HG02884 (cell line): ENCODE measurements at regions not wholly inside any gene's neighbourhood (a gene's known extent, or its start where the extent isn't known, plus 50 kb on each side); places are given as distances from the start of the nearest gene placed in this dataset.

Experiments used
- ATAC-seq: cut with Tn5 transposase; IDR thresholded peaks from one replicate; pipeline ENCODE4 v1.9.1; 2021; ENCODE audit warnings: mild to moderate bottlenecking, moderate library complexity; ENCODE audit not compliant: unreplicated experiment

DNA sequence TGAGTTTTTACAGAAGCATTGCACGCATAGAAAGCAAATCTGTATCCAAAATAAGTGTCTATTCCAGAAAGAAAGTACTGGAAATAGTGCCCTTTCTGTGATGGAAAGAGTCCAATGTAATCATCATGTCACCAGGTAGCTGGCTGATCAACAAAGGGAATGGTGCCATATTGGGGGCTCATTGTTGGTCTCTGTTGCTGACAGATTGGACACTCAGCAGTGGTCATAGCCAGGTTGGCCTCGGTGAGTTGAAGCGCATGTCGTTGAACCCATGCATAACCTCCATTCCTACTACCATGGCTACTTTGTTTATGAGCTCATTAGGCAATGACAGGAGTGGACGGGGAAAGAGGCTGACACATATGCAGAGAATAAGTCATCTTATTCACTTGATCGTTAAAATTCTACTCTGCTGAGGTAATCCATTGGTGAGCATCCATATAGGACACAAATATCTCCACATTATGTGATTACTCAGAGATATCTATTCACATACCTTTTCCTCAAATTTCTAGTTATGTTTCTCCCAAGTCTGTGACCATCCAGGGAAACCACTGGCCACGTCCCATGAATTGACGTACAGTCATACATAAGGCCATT, 560.5 kb downstream of the HAO1 start:
- no peak for ATAC-seq

DNA sequence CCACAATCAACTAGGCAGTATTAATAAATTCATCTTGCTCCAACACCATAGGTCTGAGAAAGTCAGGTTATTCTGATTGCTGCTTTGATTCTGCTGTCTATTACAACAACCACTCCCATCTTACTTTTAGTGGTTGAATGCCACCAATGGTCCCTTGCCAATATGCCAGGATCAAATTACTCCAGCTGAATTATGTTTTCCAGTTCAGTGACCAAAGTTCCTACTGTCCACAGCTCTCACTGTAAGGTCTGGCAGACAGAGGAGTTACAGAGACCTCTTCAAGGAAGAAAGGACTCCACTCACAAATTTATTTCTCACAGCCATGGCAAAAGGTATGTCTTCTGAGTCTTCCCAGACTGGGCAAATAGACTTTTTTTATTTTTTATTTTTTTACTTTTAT, 557.0 kb downstream of the HAO1 start:
- ATAC-seq, result no peak

DNA sequence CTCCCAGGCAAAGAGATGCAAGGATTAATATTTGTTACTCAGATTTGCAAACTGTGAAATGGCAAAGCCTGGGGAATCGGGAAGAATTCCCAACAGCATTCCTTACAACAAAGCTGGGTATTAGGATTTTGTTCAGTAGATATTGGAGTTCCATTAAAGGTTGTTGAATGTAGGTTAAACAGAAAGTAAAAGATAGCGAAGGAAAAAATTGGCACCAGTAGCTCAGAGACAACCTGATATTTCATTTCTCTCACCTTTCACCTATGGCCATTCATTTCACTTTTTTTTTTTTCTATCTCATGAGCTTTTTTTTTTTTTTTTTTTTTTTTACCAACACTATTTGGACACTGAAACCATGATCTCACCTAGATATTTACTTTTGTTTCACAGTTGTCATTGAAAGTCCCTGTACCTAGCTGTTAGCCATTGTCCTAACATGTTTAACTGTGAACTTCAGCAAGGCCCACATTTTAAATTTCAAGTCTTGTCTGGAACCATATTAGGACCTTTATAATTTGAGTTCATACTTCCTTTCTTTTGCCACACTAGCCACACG, 552.5 kb downstream of the HAO1 start:
- no peak for ATAC-seq

DNA sequence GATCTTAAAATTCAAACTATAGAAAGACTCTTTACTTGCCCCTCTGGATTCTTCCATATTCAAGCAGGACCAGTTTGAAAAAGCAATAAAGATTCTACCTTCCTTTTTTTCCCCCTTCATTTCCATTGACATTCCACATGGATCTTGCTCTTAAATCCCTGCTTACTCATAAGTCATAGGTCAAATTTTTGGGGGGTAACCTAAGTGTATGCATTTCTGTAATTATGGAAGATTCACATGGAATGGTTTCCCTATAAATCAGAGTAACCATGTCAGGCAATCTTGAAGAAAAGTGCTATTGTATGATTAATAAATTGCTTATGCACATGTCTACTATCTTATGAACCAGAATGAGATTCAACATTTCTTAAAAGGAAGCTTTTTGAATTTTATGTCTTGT, 551.0 kb downstream of the HAO1 start:
- ATAC-seq, result no peak

DNA sequence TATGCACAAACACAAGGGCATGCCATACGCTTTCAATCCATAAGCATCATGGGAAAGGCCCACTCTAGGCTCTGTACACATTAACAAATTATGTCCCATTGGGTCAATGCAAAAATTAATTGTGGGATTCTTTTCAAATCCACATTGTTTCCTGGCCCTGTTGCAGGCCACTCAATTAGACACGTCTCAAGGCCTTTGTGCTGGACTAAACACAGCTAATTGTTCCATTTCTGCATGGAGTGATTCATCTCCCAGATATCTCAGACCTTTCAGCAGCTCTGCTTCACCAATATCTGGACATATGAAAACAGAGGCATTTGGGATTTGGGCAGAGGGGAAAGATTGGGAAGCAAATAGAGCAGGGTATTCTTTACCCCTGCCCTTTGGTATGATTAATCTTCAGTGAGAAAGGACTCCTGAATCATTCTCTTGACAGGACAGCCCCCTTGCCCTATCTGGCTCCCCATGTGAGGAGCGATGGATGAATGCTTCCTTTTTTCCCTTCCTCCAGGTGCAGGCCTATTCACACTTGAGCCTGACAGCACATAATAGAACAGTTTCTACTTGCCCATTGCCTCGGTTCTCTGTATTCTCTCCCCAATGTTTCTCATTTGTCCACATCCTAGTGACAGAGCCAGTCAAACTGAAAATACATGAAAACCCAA, 547.6 kb downstream of the HAO1 start:
- no peak for ATAC-seq

DNA sequence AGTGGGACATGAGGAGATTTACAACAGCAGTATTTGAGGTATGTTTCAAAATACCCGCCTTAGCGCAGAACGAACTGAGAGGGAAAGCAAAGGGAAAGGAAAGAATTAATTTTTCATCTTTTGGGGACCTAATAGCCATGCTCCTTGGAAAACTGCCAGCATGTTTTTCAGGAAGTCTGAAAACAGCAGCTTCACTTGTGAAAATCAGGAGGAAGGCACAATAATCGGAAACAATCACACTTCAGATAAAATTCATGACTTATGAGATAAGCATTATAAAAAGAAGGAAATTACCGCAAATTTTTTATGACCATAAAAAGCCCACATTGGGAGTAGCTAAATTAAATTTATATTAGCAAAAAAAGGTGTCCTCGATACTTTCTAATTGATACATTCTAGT, 541.1 kb downstream of the HAO1 start:
- ATAC-seq, result no peak

DNA sequence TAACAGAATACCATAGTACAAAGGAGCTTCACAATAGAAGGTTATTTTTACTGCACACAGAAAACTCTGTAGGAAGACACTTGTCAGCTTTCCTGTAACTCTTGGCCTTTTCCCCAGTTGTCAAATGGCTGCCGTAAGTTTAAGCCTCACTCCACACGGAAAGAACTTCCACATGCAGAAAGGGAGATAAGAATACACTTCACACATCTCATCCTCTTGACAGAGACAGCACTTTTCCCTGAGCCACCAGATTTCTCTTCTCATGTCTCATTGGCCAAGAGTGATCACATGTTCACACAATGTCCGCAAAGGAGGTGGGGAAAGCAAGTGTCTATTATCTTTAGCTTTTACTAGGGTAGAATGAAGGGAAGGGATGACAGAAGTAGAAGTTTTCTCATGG, 540.7 kb downstream of the HAO1 start:
- ATAC-seq, result no peak

DNA sequence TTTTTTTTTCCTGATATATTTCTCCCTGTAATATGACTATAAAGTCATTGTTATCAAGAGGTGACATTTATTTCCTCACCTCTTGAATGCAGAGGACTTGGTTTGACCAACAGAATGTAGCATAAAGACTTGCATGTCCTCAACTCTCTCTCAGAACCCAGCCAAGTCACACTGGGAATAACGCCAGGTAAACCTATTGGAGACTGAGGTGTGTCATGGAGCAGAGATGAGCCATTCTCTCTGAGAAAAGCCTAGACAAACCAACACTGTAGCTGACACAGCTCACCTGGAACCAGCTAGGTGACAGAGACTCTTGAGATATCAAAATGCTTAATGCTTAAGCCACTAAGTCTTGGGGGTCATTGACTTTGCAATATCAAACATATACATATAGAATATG, 533.6 kb downstream of the HAO1 start:
- no peak for ATAC-seq

DNA sequence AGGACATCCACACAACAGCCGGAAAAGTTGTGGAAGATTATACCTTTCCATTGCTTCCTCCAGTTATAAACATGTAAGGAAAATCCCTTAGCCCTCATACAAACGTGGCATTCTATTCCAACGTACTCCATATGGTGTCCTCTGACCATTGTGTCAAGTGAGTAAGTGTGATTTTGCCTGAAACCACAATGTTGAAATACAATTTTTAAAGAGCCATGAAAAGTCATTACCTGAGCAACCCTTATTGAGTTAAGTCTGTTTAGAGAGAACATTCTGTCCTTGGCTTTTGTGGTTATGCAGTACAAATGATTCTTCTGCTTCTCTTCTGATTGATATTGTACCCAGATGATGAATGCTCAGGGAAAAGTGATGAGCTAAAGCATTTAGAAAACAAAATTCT, 530.1 kb downstream of the HAO1 start:
- no peak for ATAC-seq

DNA sequence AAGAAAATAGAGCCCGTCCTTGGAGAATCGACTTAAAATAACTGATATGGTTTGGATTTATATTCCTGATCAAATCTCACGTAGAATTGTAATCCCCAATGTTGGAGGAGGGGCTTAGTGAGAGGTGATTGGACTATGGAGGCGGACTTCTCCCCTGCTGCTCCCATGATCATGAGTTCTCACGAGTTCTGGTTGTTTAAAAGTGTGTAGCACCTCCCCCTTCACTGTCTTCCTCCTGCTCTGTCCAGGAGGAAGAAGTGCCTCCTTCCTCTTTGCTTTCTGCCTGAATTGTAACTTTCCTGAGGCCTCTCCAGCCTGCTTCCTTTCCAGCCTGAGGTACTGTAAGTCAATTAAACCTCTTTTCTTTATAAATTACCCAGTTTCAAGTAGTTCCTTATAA, 529.2 kb downstream of the HAO1 start:
- ATAC-seq, result no peak

DNA sequence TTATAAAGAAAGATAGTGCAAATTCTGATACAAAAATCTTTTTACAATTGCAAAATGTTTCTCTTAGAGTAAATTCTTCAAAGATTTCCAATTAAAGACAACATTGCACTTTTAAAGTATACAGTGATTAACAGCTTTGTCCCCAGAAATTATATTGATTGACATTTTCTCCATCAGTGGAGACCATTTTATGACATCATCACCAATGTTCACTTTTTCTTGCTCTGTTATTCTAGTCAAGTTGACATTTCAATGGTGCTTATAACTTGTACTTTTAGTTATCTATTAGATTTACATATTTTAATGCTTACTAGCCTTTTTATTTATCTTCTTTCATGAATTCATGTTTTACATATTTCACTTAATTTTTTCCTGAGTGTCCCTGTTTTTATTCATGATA, 524.8 kb downstream of the HAO1 start:
- ATAC-seq, result no peak

DNA sequence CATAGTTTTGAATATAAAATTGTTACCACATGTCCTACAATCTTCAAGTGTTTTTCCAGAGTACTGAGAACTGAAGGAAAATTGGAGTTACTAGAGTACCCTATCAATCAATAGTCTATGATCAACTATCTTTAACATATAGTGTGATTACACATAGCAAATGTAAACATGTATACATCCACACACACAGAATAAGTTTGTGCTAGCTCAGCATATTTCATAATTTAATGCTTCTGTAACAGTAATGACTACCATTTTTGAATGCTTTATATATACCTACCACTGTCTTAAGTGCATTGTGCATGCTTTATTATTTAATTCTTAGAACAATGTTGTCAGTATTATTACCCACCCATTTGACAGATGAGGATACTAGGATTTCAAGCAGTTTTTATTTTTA, 523.9 kb downstream of the HAO1 start:
- no peak for ATAC-seq

DNA sequence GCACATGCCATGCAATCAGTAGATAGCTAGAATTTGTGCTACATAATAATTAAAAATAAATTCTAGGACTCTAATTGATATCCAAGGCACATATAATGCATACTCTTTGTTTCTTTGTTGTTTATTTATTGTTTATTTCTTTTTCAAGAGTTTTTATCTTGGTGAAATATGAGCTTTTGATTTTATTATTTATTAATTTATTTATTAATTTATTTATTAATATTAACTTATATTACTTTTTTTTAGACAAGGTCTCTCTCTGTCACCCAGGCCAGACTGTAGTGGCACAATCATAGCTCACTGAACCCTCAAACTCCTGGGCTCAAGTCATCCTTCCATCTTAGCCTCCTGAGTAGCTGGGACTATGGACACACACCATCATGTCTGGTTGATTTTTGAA, 519.9 kb downstream of the HAO1 start:
- no peak for ATAC-seq

DNA sequence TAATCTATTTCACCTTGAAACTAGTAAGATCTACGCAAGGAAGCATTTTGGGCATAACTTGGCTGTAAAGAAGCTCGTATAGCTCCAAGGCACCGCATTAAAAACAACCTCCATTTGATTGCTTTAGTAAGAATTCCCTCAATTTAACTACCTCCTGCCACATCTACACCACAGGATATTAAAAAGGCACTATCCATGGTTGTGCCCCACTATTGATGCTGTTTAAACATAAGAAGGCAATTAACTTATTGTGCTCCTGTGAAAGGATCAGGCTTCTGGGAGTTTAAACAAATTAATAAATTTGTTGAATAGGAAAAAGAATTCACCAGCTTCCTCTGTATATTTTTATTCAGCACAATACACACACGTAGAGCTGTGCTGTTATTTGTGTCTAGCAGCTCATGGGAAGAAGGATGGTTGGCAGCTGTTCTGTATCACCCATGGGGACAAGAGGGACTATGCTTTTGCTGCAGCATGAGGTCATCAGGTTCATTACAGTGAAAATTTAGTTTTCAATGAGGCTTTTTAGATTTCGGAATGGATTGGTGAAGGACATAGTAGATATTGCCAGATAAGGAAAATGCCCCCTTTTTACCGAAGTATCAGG, 513.3 kb downstream of the HAO1 start:
- ATAC-seq, result no peak

DNA sequence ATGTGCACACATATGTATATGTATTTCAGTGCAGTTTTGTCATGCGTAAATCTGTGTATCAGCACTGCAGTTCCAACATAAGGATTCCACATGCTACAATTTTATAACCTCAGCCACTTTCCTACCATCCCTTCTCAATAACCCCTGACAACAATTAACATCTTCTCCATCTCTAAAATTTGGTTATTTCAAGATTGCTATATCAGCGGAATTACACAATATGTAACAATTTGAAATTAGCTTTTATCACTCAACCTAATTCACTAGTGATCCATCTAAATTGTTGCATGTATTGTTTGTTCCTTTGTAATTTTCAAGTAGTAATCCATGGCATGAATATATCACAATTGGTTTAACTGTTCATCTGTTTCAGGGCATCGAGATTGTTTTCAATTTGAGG, 511.3 kb downstream of the HAO1 start:
- ATAC-seq, result no peak

DNA sequence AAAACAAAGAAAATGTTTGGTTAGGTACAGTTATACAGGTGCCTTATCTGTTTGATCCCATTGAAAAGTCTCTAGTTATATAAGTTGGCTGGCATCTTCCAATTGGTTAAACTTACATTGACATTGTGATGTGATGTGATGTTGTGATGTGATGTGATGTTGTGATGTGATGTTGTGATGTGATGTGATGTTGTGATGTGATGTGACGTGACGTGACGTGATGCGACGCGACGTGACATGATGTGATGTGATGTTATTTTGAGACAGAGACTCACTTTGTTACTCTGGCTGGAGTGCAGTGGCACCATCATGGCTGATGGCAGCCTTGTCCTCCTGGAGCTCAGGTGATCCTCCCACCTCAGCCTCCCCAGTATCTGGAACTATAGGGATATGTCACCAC, 507.6 kb downstream of the HAO1 start:
- no peak for ATAC-seq

DNA sequence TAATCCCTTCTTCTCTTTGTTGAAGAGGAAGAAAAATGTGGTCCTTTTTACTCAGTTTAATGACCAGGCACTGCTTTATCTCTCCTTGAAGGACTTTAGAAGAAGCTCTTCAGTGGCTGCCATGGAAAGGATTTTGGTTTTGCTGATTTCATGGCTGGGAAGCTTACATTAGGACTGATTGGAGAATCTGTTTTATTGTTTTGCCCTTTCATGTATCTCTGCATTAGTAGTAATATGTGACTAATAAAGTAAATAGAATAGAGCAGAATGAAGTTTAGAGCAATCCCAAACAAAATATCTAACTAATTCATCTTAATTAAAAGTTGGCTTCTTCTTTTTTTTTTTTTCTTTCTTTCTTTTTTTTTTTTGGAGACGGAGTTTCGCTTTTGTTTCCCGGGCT, 502.9 kb downstream of the HAO1 start:
- ATAC-seq, result no peak

DNA sequence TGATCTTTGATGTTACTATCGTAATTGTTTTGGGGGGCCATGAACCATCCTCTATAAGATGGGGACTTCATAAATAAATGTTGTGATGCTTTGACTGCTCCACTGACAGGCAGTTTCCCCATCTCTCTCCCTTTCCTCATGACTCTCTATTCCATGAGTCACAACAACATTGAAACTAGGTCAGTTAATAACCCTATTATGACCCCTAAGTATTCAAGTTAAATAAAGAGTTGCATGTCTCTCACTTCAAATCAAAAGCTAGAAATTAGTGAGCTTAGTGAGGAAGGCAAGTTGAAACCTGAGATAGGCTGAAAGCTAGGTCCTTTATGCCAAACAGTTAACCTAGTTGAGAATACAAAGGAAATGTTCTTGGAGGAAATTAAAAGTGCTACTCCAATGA, 491.0 kb downstream of the HAO1 start:
- ATAC-seq, result no peak

DNA sequence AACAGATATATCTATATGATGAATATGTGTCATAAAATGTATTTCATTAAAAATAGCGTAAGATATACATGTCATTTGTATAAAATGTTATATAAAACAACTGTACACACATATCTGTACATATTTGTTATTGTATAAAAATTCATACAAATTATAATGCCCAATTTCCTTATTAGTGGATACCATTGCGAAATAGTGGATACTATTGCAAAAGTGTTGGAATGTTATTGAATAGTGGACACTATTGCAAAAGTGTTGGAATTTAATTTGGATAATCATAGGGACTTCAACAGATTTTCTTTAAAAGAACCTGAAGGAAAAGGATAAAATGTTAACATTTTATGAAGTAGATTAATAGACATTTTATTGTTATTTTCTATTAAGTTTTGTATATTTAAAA, 487.4 kb downstream of the HAO1 start:
- no peak for ATAC-seq

DNA sequence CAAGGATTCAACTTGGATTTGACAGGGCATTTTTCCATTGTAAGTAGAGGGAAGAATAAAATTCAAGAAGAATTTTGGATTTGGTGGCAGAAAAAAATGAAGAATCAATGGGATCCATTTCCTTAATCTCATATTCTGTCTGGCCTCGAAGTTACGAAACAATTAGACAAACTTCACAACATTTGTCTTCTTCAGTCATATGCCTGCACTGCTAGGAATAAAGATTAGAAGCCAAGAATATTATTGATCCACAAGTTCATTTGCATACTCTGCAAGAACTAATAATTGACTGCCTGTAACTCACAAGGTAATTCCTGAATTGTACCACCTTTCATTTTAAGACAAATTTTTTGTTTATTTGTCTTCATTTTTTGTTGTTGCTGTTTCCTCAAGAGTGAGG, 486.2 kb downstream of the HAO1 start:
- ATAC-seq, result no peak

DNA sequence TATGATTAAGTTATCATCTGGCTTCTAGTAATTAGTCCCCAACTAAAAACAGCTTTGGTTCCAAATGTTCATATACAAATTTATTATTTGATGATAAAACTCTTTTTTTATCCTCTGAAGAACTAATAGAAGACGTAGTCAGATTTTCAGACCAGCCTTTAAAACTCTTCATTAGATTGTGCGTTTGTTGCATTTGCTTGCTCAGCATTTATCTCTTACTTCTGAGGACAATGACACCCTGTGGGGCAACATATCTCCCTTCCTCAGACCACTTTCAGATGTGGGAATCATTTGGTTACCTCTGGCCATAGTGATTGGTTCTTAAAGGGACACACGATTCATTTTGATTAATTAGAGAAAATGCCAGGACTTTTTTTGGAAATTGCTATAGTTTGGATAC, 481.8 kb downstream of the HAO1 start:
- ATAC-seq, result no peak

DNA sequence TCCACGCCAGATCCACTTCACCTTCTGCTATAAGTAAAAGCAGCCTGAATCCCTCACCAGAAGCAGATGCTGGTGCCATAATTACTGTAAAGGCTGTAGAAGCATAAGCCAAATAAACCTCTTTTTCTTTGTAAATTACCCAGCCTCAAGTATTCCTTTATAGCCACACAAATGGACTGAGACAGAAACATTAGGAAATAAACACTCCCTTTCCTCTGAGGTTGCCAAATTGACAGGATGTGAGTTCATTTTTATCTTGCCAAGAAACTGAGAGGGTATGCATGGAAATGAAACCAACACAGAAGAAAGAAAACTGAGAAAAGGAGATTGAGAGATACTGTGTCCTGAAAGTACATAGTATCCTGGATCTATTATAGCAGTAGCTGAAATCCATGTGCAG, 481.2 kb downstream of the HAO1 start:
- no peak for ATAC-seq

DNA sequence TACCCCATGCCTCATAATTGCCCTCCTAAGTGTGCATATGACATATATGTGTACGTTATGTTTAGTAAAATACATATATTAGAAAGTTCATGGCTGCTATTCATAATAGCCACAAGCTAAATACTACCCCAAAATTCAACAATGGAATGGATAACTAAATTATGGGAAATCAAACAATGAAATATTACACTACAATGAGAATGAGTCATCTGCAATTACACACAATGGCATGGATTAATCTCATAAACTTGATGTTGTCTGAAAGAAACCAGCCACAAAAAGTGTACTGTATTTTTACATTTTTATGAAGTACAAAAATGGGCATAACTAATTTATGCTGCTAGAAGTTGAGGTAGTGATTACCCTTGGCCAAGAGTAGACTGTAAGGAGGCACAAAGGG, 477.0 kb downstream of the HAO1 start:
- ATAC-seq, result no peak
